Calu3 (cell line): ENCODE measurements at regions not wholly inside any gene's neighbourhood (a gene's known extent, or its start where the extent isn't known, plus 50 kb on each side); places are given as distances from the start of the nearest gene placed in this dataset.

ENCODE experiments used
- BruUV-seq: library from RNA; stranded (reverse); fragments of 400-500 nt; replicated peaks from 2 replicates; lab custom pipeline; 2021; lab: Mats Ljungman, UMichigan
- CTCF ChIA-PET: fragments of 300-600 bp; sonication (Branson Sonifier 250); formaldehyde crosslinking; loops from one replicate; lab custom pipeline; 2022; ENCODE audit warnings: antibody characterized with exemption; lab: Charles Lee
- DNase-seq: peaks from one replicate; pipeline ENCODE4 v3.0.0; 2022
- H3K27ac Mint-ChIP-seq: one replicate; pipeline ENCODE4 v1.8.0; 2022; ENCODE audit warnings: mixed read lengths; ENCODE audit not compliant: unreplicated experiment
- H3K27me3 Mint-ChIP-seq: one replicate; pipeline ENCODE4 v1.8.0; 2022; ENCODE audit warnings: mixed read lengths; ENCODE audit not compliant: unreplicated experiment
- H3K36me3 Mint-ChIP-seq: one replicate; pipeline ENCODE4 v1.8.0; 2022; ENCODE audit warnings: mild to moderate bottlenecking, moderate library complexity, mixed read lengths; ENCODE audit not compliant: insufficient read depth, unreplicated experiment
- H3K4me1 Mint-ChIP-seq: one replicate; pipeline ENCODE4 v1.8.0; 2022; ENCODE audit warnings: mild to moderate bottlenecking, low read depth, mixed read lengths; ENCODE audit not compliant: unreplicated experiment
- H3K4me3 Mint-ChIP-seq: one replicate; pipeline ENCODE4 v1.8.0; 2022; ENCODE audit warnings: mild to moderate bottlenecking, low read depth, moderate library complexity, mixed read lengths; ENCODE audit not compliant: unreplicated experiment
- H3K9me3 Mint-ChIP-seq: one replicate; pipeline ENCODE4 v1.8.0; 2022; ENCODE audit warnings: low read depth, mixed read lengths; ENCODE audit not compliant: unreplicated experiment
- intact Hi-C: fragments of 100-400 bp; cut with micrococcal nuclease; formaldehyde crosslinking; loops from one replicate; pipeline ENCODE4 v1.10.0; 2022; ENCODE audit not compliant: unreplicated experiment
- TF ChIP-seq, protein P1 (sequence below): fragments of 200-600 bp; IDR thresholded peaks from one replicate; pipeline ENCODE4 v1.8.0; 2022; ENCODE audit warnings: antibody characterized with exemption; ENCODE audit not compliant: unreplicated experiment

DNA sequence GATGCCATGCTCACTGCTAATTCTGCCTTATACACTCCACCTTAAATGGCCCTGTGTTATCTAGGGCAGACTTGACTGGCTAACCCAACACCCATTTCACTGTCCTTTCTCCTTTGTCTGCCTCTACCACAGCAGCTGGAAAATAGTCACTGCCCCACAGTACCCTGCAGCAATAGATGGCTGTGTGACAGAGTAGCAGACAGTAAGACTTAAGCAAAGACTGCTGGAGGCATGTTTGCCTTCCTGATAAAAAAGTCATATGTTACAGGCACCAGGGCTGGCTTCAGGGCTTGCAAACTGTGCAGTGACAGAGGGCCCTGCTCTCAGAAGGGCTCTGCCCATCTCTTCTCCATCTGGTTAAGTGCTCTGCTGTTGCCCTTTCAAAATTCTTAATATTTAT, 332.6 kb upstream of the GHITM start:
- TF ChIP-seq, protein P1, sequence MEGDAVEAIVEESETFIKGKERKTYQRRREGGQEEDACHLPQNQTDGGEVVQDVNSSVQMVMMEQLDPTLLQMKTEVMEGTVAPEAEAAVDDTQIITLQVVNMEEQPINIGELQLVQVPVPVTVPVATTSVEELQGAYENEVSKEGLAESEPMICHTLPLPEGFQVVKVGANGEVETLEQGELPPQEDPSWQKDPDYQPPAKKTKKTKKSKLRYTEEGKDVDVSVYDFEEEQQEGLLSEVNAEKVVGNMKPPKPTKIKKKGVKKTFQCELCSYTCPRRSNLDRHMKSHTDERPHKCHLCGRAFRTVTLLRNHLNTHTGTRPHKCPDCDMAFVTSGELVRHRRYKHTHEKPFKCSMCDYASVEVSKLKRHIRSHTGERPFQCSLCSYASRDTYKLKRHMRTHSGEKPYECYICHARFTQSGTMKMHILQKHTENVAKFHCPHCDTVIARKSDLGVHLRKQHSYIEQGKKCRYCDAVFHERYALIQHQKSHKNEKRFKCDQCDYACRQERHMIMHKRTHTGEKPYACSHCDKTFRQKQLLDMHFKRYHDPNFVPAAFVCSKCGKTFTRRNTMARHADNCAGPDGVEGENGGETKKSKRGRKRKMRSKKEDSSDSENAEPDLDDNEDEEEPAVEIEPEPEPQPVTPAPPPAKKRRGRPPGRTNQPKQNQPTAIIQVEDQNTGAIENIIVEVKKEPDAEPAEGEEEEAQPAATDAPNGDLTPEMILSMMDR = no peak
- no TSS peak for BruUV-seq
- Mint-ChIP-seq H3K4me3 (no peak overlapping the region), H3K36me3 (no peaks in the 10 kb centered on the region), H3K27me3 (no peaks in the 10 kb centered on the region), H3K27ac (no peak overlapping the region), H3K9me3 (peaks cover 4% of the 10 kb centered on the region), H3K4me1 (no peaks in the 10 kb centered on the region)
- CTCF ChIA-PET = no interaction called here
- intact Hi-C loops = no loop called here
- DNase-seq = no peak

DNA sequence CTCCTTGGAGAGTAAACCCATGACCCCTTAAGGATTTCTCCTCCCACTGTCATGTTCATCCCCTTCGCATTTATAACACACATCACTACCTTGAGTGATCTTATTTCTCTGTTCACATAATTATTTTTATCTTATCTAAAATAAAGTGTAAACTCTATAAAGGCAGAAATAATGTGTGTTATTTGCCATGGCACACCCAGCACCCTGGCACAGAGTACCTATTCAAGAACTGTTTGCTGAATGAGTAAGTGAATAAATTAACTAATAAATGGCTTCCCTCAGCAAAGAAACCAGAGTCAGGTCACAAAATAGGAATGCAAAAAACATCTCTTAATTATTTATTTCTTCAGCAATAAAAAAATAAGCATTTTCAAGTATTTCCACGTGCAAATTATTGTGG, 330.3 kb upstream of the GHITM start:
- Mint-ChIP-seq H3K36me3 (no peaks in the 10 kb centered on the region), H3K4me3 (no peak overlapping the region), H3K9me3 (peaks cover 4% of the 10 kb centered on the region), H3K27me3 (no peaks in the 10 kb centered on the region), H3K4me1 (no peaks in the 10 kb centered on the region), H3K27ac (no peak overlapping the region)
- no peak for DNase-seq
- intact Hi-C loops = no loop called here
- CTCF ChIA-PET = no interaction called here
- BruUV-seq = no TSS peak
- TF ChIP-seq, protein P1 = no peak

DNA sequence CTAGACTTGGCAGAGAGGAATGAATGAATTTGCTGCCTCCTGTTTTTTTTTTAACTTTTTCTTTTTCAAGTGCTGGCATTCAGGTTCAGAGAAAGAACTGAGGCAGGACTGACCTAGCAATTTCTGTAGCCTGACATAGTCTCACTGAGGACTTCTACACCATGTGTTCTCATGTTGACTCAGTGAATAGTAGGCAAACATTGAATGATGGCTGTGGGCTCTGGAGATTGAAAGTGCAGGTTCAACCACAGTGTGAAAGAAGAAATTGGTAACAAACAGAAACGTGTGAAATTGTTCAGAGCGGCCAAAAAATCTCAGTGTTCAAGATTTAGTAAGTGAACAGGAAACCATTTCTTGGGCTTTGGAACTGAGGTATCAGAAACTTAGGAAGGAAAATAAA, 322.4 kb upstream of the GHITM start:
- TF ChIP-seq, protein P1 = no peak

DNA sequence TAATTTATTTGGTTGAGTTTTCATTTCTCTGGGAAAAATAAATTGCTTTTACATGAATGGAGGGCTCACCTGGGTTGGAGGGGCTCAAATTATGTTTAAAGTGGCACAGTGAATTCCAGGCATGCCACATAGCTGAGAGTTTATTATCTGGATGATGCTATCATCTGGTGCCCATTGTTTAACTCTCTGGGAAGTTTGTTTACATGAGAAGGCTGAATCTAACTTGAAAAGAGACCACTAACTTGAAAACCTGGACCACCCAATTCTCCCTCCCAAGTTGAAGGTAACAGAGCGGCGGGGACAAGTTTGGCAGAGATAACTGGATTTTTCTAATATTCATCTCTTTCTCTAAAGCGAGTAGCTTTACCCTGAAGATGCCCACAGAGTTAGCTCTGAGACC, 321.5 kb upstream of the GHITM start:
- intact Hi-C loops = no loop called here
- TF ChIP-seq, protein P1 = no peak
- Mint-ChIP-seq H3K36me3 (no peaks in the 10 kb centered on the region), H3K9me3 (peaks cover 9% of the 10 kb centered on the region), H3K27me3 (no peaks in the 10 kb centered on the region), H3K27ac (no peak overlapping the region), H3K4me1 (no peaks in the 10 kb centered on the region), H3K4me3 (no peak overlapping the region)
- CTCF ChIA-PET = no interaction called here
- DNase-seq = no peak
- no TSS peak for BruUV-seq

More for the DNA sequence above, 322.4 kb upstream of the GHITM start:
- H3K27ac Mint-ChIP-seq = no peak overlapping the region
- no peaks in the 10 kb centered on the region for H3K4me1 Mint-ChIP-seq
- H3K27me3 Mint-ChIP-seq = no peaks in the 10 kb centered on the region
- DNase-seq = no peak
- no peak overlapping the region for H3K4me3 Mint-ChIP-seq
- no peaks in the 10 kb centered on the region for H3K36me3 Mint-ChIP-seq
- no TSS peak for BruUV-seq
- CTCF ChIA-PET = no interaction called here
- peaks cover 9% of the 10 kb centered on the region for H3K9me3 Mint-ChIP-seq
- intact Hi-C loops = no loop called here
